Tibial nerve (tissue), 4 donors: ENCODE measurements at regions not wholly inside any gene's neighbourhood (a gene's known extent, or its start where the extent isn't known, plus 50 kb on each side); places are given as distances from the start of the nearest gene placed in this dataset.

Experiments
- CTCF ChIP-seq, 5 experiments: fragments of 200-600 bp in 3 of 5; fragments of 450-650 bp in 2 of 5; sonication (generic) in 3 of 5; IDR thresholded peaks; one replicate each; pipeline ENCODE4 v1.5.1; 2016 to 2019; ENCODE audit warnings: antibody characterized with exemption in 5 of 5, mild to moderate bottlenecking in 3 of 5, moderate library complexity in 2 of 5
- EP300 ChIP-seq, 2 donors: sonication (generic); formaldehyde crosslinking; IDR thresholded peaks; one replicate each; pipeline ENCODE4 v1.6.1; 2017; ENCODE audit warnings: antibody characterized with exemption in 2 of 2, mild to moderate bottlenecking in 1 of 2
- POLR2A ChIP-seq, 2 donors: fragments of 450-650 bp; IDR thresholded peaks; one replicate each; pipeline ENCODE4 v1.6.1; 2017; ENCODE audit warnings: antibody characterized with exemption in 2 of 2, mild to moderate bottlenecking in 2 of 2, moderate library complexity in 2 of 2

- TF ChIP-seq POLR2A (IDR thresholded peaks at IDR 0.05): peak in 1 of 2 donors; percentile 37
- TF ChIP-seq CTCF (IDR thresholded peaks at IDR 0.05): no peak
- peak in 1 of 2 donors; percentile 41 for TF ChIP-seq EP300 (IDR thresholded peaks at IDR 0.05)
These were observed 442.9 kb downstream of the MCTP2 start for GRCh38 chr15:94674296-94674695.
